H9 (cell line): ENCODE measurements at regions not wholly inside any gene's neighbourhood (a gene's known extent, or its start where the extent isn't known, plus 50 kb on each side); places are given as distances from the start of the nearest gene placed in this dataset.

Source experiments
- DNase-seq: peaks from one replicate; pipeline ENCODE4 v3.0.0-alpha.2; 2017
- H2AFZ ChIP-seq: one replicate; pipeline ENCODE4 v1.6.1; 2013; ENCODE audit warnings: mild to moderate bottlenecking, low read length, control low read depth, moderate library complexity
- H2AK5ac ChIP-seq: 2 replicates; pipeline ENCODE4 v1.6.1; 2013; ENCODE audit warnings: low read length, control low read depth, mixed read lengths; ENCODE audit not compliant: insufficient read length
- H2BK120ac ChIP-seq: one replicate; pipeline ENCODE4 v1.6.1; 2013; ENCODE audit warnings: low read depth, mild to moderate bottlenecking, low read length, control low read depth, inconsistent platforms; ENCODE audit not compliant: poor library complexity, severe bottlenecking
- H2BK12ac ChIP-seq: 2 replicates; pipeline ENCODE4 v1.6.1; 2013; ENCODE audit warnings: low read length, control low read depth, mixed read lengths, low read depth; ENCODE audit not compliant: insufficient read length
- H2BK15ac ChIP-seq: 2 replicates; pipeline ENCODE4 v1.6.1; 2013; ENCODE audit warnings: low read depth, low read length, control low read depth
- H2BK20ac ChIP-seq: one replicate; pipeline ENCODE4 v1.6.1; 2013; ENCODE audit warnings: low read depth, mild to moderate bottlenecking, low read length, control low read depth, inconsistent platforms; ENCODE audit not compliant: poor library complexity, severe bottlenecking
- H2BK5ac ChIP-seq: 2 replicates; pipeline ENCODE4 v1.6.1; 2013; ENCODE audit warnings: low read length, control low read depth, mixed read lengths; ENCODE audit not compliant: insufficient read length
- H3K14ac ChIP-seq: 2 replicates; pipeline ENCODE4 v1.6.1; 2013; ENCODE audit warnings: low read length, control low read depth; ENCODE audit not compliant: insufficient read depth
- H3K18ac ChIP-seq: 2 replicates; pipeline ENCODE4 v1.6.1; 2013; ENCODE audit warnings: low read depth, mild to moderate bottlenecking, mixed read lengths, low read length, control low read depth; ENCODE audit not compliant: insufficient read length
- H3K23ac ChIP-seq: 2 replicates; pipeline ENCODE4 v1.6.1; 2013; ENCODE audit warnings: low read length, control low read depth, mixed read lengths, low read depth; ENCODE audit not compliant: insufficient read length
- H3K23me2 ChIP-seq: 2 replicates; pipeline ENCODE4 v1.6.1; 2013; ENCODE audit warnings: low read depth, mild to moderate bottlenecking, mixed read lengths, low read length, control low read depth; ENCODE audit not compliant: insufficient read length, poor library complexity, severe bottlenecking
- H3K27ac ChIP-seq: 2 replicates; pipeline ENCODE4 v1.5.1; 2013; ENCODE audit warnings: low read length, control low read depth, mixed read lengths, low read depth; ENCODE audit not compliant: insufficient read length
- H3K27me3 ChIP-seq: 2 replicates; pipeline ENCODE4 v1.6.1; 2013; ENCODE audit warnings: low read length, control low read depth, inconsistent platforms; ENCODE audit not compliant: insufficient read depth
- H3K4ac ChIP-seq: 2 replicates; pipeline ENCODE4 v1.6.1; 2013; ENCODE audit warnings: low read depth, mild to moderate bottlenecking, control low read depth, inconsistent platforms, low read length, moderate library complexity
- H3K4me1 ChIP-seq: 2 replicates; pipeline ENCODE4 v1.6.1; 2013; ENCODE audit warnings: low read length, control low read depth, inconsistent platforms; ENCODE audit not compliant: insufficient read depth
- H3K4me2 ChIP-seq: 2 replicates; pipeline ENCODE4 v1.6.1; 2013; ENCODE audit warnings: low read length, control low read depth, mixed read lengths; ENCODE audit not compliant: insufficient read length, insufficient read depth
- H3K56ac ChIP-seq: 2 replicates; pipeline ENCODE4 v1.6.1; 2013; ENCODE audit warnings: low read depth, mild to moderate bottlenecking, mixed read lengths, low read length, control low read depth; ENCODE audit not compliant: insufficient read length
- H3K79me1 ChIP-seq: 2 replicates; pipeline ENCODE4 v1.6.1; 2013; ENCODE audit warnings: low read depth, mild to moderate bottlenecking, moderate library complexity, low read length, control low read depth, inconsistent platforms; ENCODE audit not compliant: insufficient read depth, poor library complexity, severe bottlenecking
- H3K79me2 ChIP-seq: 2 replicates; pipeline ENCODE4 v1.6.1; 2013; ENCODE audit warnings: low read length, control low read depth, inconsistent platforms; ENCODE audit not compliant: insufficient read depth
- H3K9ac ChIP-seq: 2 replicates; pipeline ENCODE4 v1.6.1; 2013; ENCODE audit warnings: low read length, control low read depth, mixed read lengths; ENCODE audit not compliant: insufficient read length; ENCODE audit errors: extremely low read depth
- H3K9me3 ChIP-seq: one replicate; pipeline ENCODE4 v1.6.1; 2013; ENCODE audit warnings: low read depth, low read length, inconsistent platforms; ENCODE audit not compliant: control insufficient read depth
- H3T11ph ChIP-seq: one replicate; pipeline ENCODE4 v1.6.1; 2013; ENCODE audit warnings: mild to moderate bottlenecking, low read length, control low read depth, inconsistent platforms
- H4K20me1 ChIP-seq: one replicate; pipeline ENCODE4 v1.6.1; 2013; ENCODE audit not compliant: control insufficient read depth, insufficient read length, insufficient read depth
- H4K5ac ChIP-seq: 2 replicates; pipeline ENCODE4 v1.6.1; 2013; ENCODE audit warnings: low read depth, mild to moderate bottlenecking, mixed read lengths, low read length, control low read depth; ENCODE audit not compliant: insufficient read length
- H4K8ac ChIP-seq: replicated peaks from 2 replicates; pipeline ENCODE4 v1.6.1; 2013; ENCODE audit warnings: low read length, control low read depth, mixed read lengths, low read depth; ENCODE audit not compliant: insufficient read length
- H4K91ac ChIP-seq: 2 replicates; pipeline ENCODE4 v1.6.1; 2013; ENCODE audit warnings: low read depth, mild to moderate bottlenecking, moderate library complexity, mixed read lengths, low read length, control low read depth; ENCODE audit not compliant: insufficient read length
- H3K27ac Mint-ChIP-seq, 3 experiments: 2 replicates in 2 of 3; 3 replicates in 1 of 3; pipeline ENCODE4 v1.8.0; 2020 to 2021; ENCODE audit warnings: mixed read lengths in 3 of 3, mild to moderate bottlenecking in 1 of 3, moderate library complexity in 1 of 3
- H3K27me3 Mint-ChIP-seq: 2 replicates; pipeline ENCODE4 v1.8.0; 2021; ENCODE audit warnings: low read depth, mild to moderate bottlenecking, moderate library complexity, mixed read lengths
- H3K36me3 Mint-ChIP-seq, 3 experiments: 2 replicates in 2 of 3; 3 replicates in 1 of 3; pipeline ENCODE4 v1.8.0; 2020 to 2021; ENCODE audit warnings: low read depth in 3 of 3, mixed read lengths in 3 of 3; ENCODE audit not compliant: insufficient read depth in 1 of 3
- H3K4me1 Mint-ChIP-seq, 2 experiments: 2 replicates each; pipeline ENCODE4 v1.8.0; 2020; ENCODE audit warnings: mixed read lengths in 2 of 2
- H3K4me3 Mint-ChIP-seq, 2 experiments: 2 replicates in 1 of 2; 3 replicates in 1 of 2; pipeline ENCODE4 v1.8.0; 2020 to 2021; ENCODE audit warnings: mild to moderate bottlenecking in 2 of 2, mixed read lengths in 2 of 2, moderate library complexity in 1 of 2
- H3K9me3 Mint-ChIP-seq, 2 experiments: 2 replicates in 1 of 2; 3 replicates in 1 of 2; pipeline ENCODE4 v1.8.0; 2020; ENCODE audit warnings: mild to moderate bottlenecking in 2 of 2, mixed read lengths in 2 of 2, moderate library complexity in 1 of 2
- CTCF ChIP-seq: fragments of 200-600 bp; sonication (generic); conservative IDR thresholded peaks from 3 replicates; pipeline ENCODE4 v1.8.0; 2021; ENCODE audit warnings: antibody characterized with exemption, mild to moderate bottlenecking
- WGBS: extraction: QIAGEN DNeasy Blood & Tissue Kit; methylation state at CpG from one replicate; pipeline ENCODE4 v1.1.7; 2013; ENCODE audit warnings: missing lambda C conversion rate, low lambda C conversion rate, mixed read lengths; ENCODE audit not compliant: insufficient read length; ENCODE audit errors: extremely low coverage; 5-methylcytosine and 5-hydroxymethylcytosine counted together

- Histone ChIP-seq H3K4ac (no peak overlapping the region), H3K9ac (no peak overlapping the region), H2BK5ac (no peak overlapping the region), H3T11ph (no peak overlapping the region), H3K23ac (no peak overlapping the region), H3K27me3 (no peaks in the 10 kb centered on the region), H2BK20ac (no peak overlapping the region), H3K79me1 (no peaks in the 10 kb centered on the region), H3K4me2 (no peak overlapping the region), H3K56ac (no peak overlapping the region), H3K18ac (no peak overlapping the region), H2BK12ac (no peak overlapping the region), H4K91ac (no peak overlapping the region), H3K23me2 (no peaks in the 10 kb centered on the region), H3K9me3 (no peaks in the 10 kb centered on the region), H2BK120ac (no peak overlapping the region), H4K8ac (no peak overlapping the region), H2AFZ (no peak overlapping the region), H4K20me1 (no peaks in the 10 kb centered on the region), H3K27ac (no peak overlapping the region), H4K5ac (no peak overlapping the region), H2AK5ac (no peak overlapping the region), H3K79me2 (no peaks in the 10 kb centered on the region), H2BK15ac (no peak overlapping the region), H3K4me1 (no peaks in the 10 kb centered on the region), H3K14ac (no peak overlapping the region)
- no CpG with 5 or more reads among the region's 2 CpGs for WGBS
- TF ChIP-seq CTCF = no peak
- no peaks in the 10 kb centered on the region for H3K36me3 Mint-ChIP-seq
- H3K9me3 Mint-ChIP-seq = no peaks in the 10 kb centered on the region
- H3K4me3 Mint-ChIP-seq = no peak overlapping the region
- no peaks in the 10 kb centered on the region for H3K27me3 Mint-ChIP-seq
- no peak overlapping the region for H3K27ac Mint-ChIP-seq
- peaks cover 3 to 6% of the 10 kb centered on the region in 2 experiments; a peak in 3 of 4 replicates for H3K4me1 Mint-ChIP-seq
- no peak for DNase-seq
Observed at GRCh38 chr4:180610324-180610723, 1632.9 kb upstream of the TENM3 start.
